Esophagus squamous epithelium (tissue), 4 donors: ENCODE measurements at regions not wholly inside any gene's neighbourhood (a gene's known extent, or its start where the extent isn't known, plus 50 kb on each side); places are given as distances from the start of the nearest gene placed in this dataset.

ENCODE experiments used
- CTCF ChIP-seq, 6 experiments: fragments of 450-650 bp in 4 of 6; fragments of 200-600 bp in 2 of 6; sonication (generic) in 2 of 6; IDR thresholded peaks; one replicate each; pipeline ENCODE4 v1.5.1; 2016 to 2019; ENCODE audit warnings: antibody characterized with exemption in 6 of 6, mild to moderate bottlenecking in 4 of 6, moderate library complexity in 4 of 6
- POLR2A ChIP-seq, 4 donors: fragments of 450-650 bp; IDR thresholded peaks; one replicate each; pipeline ENCODE4 v1.6.1; 2017; ENCODE audit warnings: antibody characterized with exemption in 4 of 4, mild to moderate bottlenecking in 4 of 4, moderate library complexity in 3 of 4

GRCh38 chr7:94092980-94093379, 88.8 kb upstream of the BET1 start:
- TF ChIP-seq CTCF (IDR thresholded peaks at IDR 0.05) (no peak), POLR2A (IDR thresholded peaks at IDR 0.05) (no peak)
